Spleen (tissue), 11 donors: ENCODE measurements at regions not wholly inside any gene's neighbourhood (a gene's known extent, or its start where the extent isn't known, plus 50 kb on each side); places are given as distances from the start of the nearest gene placed in this dataset.
"Not testable (repeated sequence)": the region's sequence is repeated elsewhere in the genome, so short reads cannot be mapped to it uniquely, and the experiment has no call there.

ENCODE experiments used
- DNase-seq: peaks from one replicate; pipeline ENCODE4 v3.0.0-alpha.2; 2020
- H3K27ac ChIP-seq, 8 donors: fragments of 200-600 bp; sonication (generic) in 7 of 8; 1 replicate in 4 of 8; 2 replicates in 4 of 8; pipeline versions ENCODE4 v1.5.0 to v1.8.0; 2016 to 2021; ENCODE audit warnings: inconsistent platforms in 4 of 8, mild to moderate bottlenecking in 4 of 8, moderate library complexity in 1 of 8
- H3K27me3 ChIP-seq, 7 donors: fragments of 200-600 bp; sonication (generic) in 6 of 7; replicated peaks in 1 of 7; 1 replicate in 4 of 7; 2 replicates in 3 of 7; pipeline versions ENCODE4 v1.5.0 to v1.8.0; 2016 to 2021; ENCODE audit warnings: inconsistent platforms in 3 of 7, mild to moderate bottlenecking in 1 of 7
- H3K36me3 ChIP-seq, 6 donors: fragments of 200-600 bp; sonication (generic) in 5 of 6; 1 replicate in 4 of 6; 2 replicates in 2 of 6; pipeline versions ENCODE4 v1.5.0 to v1.8.0; 2016 to 2021; ENCODE audit warnings: inconsistent platforms in 2 of 6
- H3K4me1 ChIP-seq, 6 donors: fragments of 200-600 bp; sonication (generic) in 5 of 6; 1 replicate in 3 of 6; 2 replicates in 3 of 6; pipeline versions ENCODE4 v1.5.0 to v1.8.0; 2016 to 2021; ENCODE audit warnings: inconsistent platforms in 3 of 6
- H3K4me3 ChIP-seq, 8 donors: fragments of 200-600 bp; sonication (generic) in 7 of 8; 1 replicate in 4 of 8; 2 replicates in 4 of 8; pipeline versions ENCODE4 v1.5.0 to v1.8.0; 2016 to 2021; ENCODE audit warnings: inconsistent platforms in 4 of 8, mild to moderate bottlenecking in 4 of 8, moderate library complexity in 2 of 8
- H3K9me3 ChIP-seq, 8 donors: fragments of 200-600 bp; sonication (generic) in 7 of 8; 1 replicate in 4 of 8; 2 replicates in 4 of 8; pipeline versions ENCODE4 v1.5.0 to v1.8.0; 2016 to 2021; ENCODE audit warnings: inconsistent platforms in 4 of 8
- CTCF ChIP-seq, 11 experiments: fragments of 200-600 bp in 7 of 11; fragments of 450-650 bp in 4 of 11; sonication (generic) in 4 of 11; IDR thresholded peaks in 8 of 11; conservative IDR thresholded peaks in 3 of 11; 1 replicate in 7 of 11; 2 replicates in 4 of 11; pipeline versions ENCODE4 v1.4.0 to v1.8.0; 2016 to 2021; ENCODE audit warnings: antibody characterized with exemption in 11 of 11, inconsistent platforms in 4 of 11, mild to moderate bottlenecking in 1 of 11
- POLR2A ChIP-seq, 3 donors: fragments of 450-650 bp; IDR thresholded peaks; one replicate each; pipeline ENCODE4 v1.5.1; 2017; ENCODE audit warnings: antibody characterized with exemption in 3 of 3, mild to moderate bottlenecking in 1 of 3
- POLR2AphosphoS5 ChIP-seq, 3 donors: sonication (generic); formaldehyde crosslinking; IDR thresholded peaks; one replicate each; pipeline ENCODE4 v1.5.1; 2017; ENCODE audit warnings: antibody characterized with exemption in 3 of 3
- WGBS, 5 donors: extraction: QIAGEN DNeasy Blood & Tissue Kit in 3 of 5; methylation state at CpG; one replicate each; pipeline versions ENCODE4 v1.1.5 to v1.1.7; 2013 to 2018; 5-methylcytosine and 5-hydroxymethylcytosine counted together
- intact Hi-C: fragments of 100-400 bp; cut with DNase I; formaldehyde crosslinking; loops from one replicate; pipeline ENCODE4 v1.15.0; 2023; ENCODE audit warnings: low total_unique reads
- donor health status: healthy with polysubstance abuse.
- donor health status: DM: no; HTN: no; CAD: no; lungs with moderate emphysema.
- donor health status: DM: no; HTN: no; CAD: no.
- donor health status: Bipolar disorder and iron deficiency.
- donor health status: healthy.
- donor health status: DM: no; HTN: no; CAD: no.
- donor health status: DM: yes; HTN: yes; CAD: no.

- TF ChIP-seq POLR2A (IDR thresholded peaks at IDR 0.05) (no peak), POLR2AphosphoS5 (IDR thresholded peaks at IDR 0.05) (no peak), CTCF (IDR thresholded peaks at IDR 0.05 in 8 of 11, conservative IDR thresholded peaks at IDR 0.05 in 3 of 11) (no peak)
- WGBS, 5 donors: 84 to 91% (median 85%) methylated on average over 2 of the region's 2 CpGs
- DNase-seq: no peak
- H3K27me3 ChIP-seq: peaks cover 0 to 3% (median 0%) of the 10 kb centered on the region in 7 donors
- H3K27ac ChIP-seq: no peak overlapping the region
- no peaks in the 10 kb centered on the region for H3K36me3 ChIP-seq
- H3K4me3 ChIP-seq: no peak overlapping the region
- no peaks in the 10 kb centered on the region for H3K4me1 ChIP-seq
- H3K9me3 ChIP-seq: peaks cover 0 to 15% (median 9%) of the 10 kb centered on the region in 8 donors
- intact Hi-C loops: no loop called here
Measured at GRCh38 chr1:43098200-43098599, 73.9 kb downstream of the EBNA1BP2 start.

DNA sequence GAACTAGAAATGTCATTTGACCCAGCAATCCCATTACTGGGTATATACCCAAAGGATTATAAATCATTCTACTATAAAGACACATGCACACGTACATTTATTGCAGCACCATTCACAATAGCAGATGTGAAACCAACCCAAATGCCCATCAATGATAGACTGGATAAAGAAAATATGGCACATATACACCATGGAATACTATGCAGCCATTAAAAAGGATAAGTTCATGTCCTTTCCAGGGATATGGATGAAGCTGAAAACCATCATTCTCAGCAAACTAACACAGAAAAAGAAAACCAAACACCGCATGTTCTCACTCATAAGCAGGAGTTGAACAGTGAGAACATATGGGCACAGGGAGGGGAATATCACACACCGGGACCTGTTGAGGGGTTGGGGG is 75.6 kb downstream of the EBNA1BP2 start:
- H3K27ac ChIP-seq, intact Hi-C loops, H3K9me3 ChIP-seq, DNase-seq, H3K27me3 ChIP-seq, H3K4me3 ChIP-seq, H3K36me3 ChIP-seq, H3K4me1 ChIP-seq: not testable (repeated sequence)
- WGBS, 5 donors: 90 to 98% (median 95%) methylated on average over 3 of the region's 3 CpGs

DNA sequence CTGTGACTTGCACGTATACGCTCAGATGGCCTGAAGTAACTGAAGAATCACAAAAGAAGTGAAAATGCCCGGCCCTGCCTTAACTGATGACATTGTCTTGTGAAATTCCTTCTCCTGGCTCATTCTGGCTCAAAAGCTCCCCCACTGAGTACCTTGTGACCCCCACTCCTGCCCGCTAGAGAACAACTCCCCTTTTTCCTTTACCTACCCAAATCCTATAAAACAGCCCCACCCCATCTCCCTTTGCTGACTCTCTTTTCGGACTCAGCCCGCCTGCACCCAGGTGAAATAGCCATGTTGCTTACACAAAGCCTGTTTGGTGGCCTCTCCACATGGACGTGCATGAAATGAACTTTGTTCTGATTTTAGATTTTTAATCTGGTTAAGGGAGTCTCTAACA is 81.3 kb downstream of the EBNA1BP2 start:
- WGBS, 5 donors: 82 to 90% (median 85%) methylated on average over 7 of the region's 7 CpGs
- H3K9me3 ChIP-seq, intact Hi-C loops, H3K4me1 ChIP-seq, H3K27me3 ChIP-seq, H3K36me3 ChIP-seq, DNase-seq, H3K27ac ChIP-seq, H3K4me3 ChIP-seq: not testable (repeated sequence)

GRCh38 chr1:43090157-43090556 is 81.9 kb downstream of the EBNA1BP2 start:
- H3K27me3 ChIP-seq, intact Hi-C loops: not testable (repeated sequence)

GRCh38 chr1:43083375-43083891 is 88.7 kb downstream of the EBNA1BP2 start:
- no peak for TF ChIP-seq POLR2AphosphoS5 (IDR thresholded peaks at IDR 0.05)
- no peak for TF ChIP-seq CTCF (IDR thresholded peaks at IDR 0.05 in 8 of 11, conservative IDR thresholded peaks at IDR 0.05 in 3 of 11)
- TF ChIP-seq POLR2A (IDR thresholded peaks at IDR 0.05): no peak
- no peaks in the 10 kb centered on the region for H3K4me1 ChIP-seq
- WGBS, 5 donors: 86 to 100% (median 92%) methylated on average over 1 of the region's 1 CpG
- no peaks in the 10 kb centered on the region for H3K9me3 ChIP-seq
- no peak overlapping the region for H3K27ac ChIP-seq
- H3K4me3 ChIP-seq: no peak overlapping the region
- intact Hi-C loops: no loop called here
- H3K27me3 ChIP-seq: no peaks in the 10 kb centered on the region
- DNase-seq: no peak
- H3K36me3 ChIP-seq: no peaks in the 10 kb centered on the region

More at GRCh38 chr1:43090157-43090556, 81.9 kb downstream of the EBNA1BP2 start:
- not testable (repeated sequence) for H3K4me1 ChIP-seq, H3K9me3 ChIP-seq, H3K27ac ChIP-seq, H3K4me3 ChIP-seq, DNase-seq, H3K36me3 ChIP-seq
- 75 to 86% (median 80%) methylated on average over 2 of the region's 2 CpGs for WGBS, 5 donors

DNA sequence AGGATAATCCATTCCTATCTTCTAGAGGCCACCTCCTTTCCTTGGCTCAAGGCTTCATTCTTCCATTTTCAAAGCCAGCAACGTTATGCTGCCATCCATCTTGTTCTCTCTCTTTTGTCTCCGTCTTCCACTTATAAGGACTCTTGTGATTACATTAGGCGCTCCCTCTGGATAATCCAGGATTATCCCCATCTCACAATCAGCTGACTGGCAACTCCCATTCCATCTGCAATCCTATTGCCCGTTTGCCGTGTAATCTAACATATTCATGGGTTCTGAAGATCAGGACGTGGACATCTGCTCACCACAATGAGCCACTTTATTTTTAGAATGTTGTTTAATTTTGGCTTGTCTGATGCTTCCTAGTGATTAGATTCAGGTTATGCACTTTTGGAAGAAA is 89.3 kb downstream of the EBNA1BP2 start:
- H3K9me3 ChIP-seq: no peaks in the 10 kb centered on the region
- no peaks in the 10 kb centered on the region for H3K27me3 ChIP-seq
- TF ChIP-seq POLR2AphosphoS5 (IDR thresholded peaks at IDR 0.05) (no peak), CTCF (IDR thresholded peaks at IDR 0.05 in 8 of 11, conservative IDR thresholded peaks at IDR 0.05 in 3 of 11) (no peak), POLR2A (IDR thresholded peaks at IDR 0.05) (no peak)
- no peak overlapping the region for H3K27ac ChIP-seq
- H3K4me3 ChIP-seq: no peak overlapping the region
- intact Hi-C loops: no loop called here
- no peaks in the 10 kb centered on the region for H3K4me1 ChIP-seq
- 79 to 87% (median 83%) methylated on average over 6 of the region's 6 CpGs for WGBS, 5 donors
- no peak for DNase-seq
- H3K36me3 ChIP-seq: no peaks in the 10 kb centered on the region
